NCI-H1436 (cell line): ENCODE measurements at regions not wholly inside any gene's neighbourhood (a gene's known extent, or its start where the extent isn't known, plus 50 kb on each side); places are given as distances from the start of the nearest gene placed in this dataset.

ENCODE experiments used
- DNase-seq: peaks from one replicate; lab custom pipeline; 2025; lab: John Stamatoyannopoulos, UW

DNA sequence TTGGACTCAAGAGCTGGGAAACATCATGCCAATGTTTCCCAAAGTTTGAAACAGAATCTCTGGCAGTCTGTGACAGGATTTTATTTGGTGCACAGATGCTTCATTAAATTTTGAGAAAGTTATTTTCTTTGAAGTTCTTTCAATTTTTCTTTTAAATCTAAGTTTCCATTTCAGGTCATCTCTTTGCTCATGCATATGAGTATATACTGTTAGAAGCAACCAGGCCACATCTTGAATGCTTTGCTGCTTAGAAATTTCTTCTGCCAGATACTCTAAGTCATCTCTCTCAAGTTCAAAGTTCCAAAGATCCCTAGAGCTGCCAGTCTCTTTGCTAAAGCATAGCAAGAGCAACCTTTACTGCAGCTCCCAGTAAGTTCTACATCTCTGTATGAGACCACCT is 59.1 kb upstream of the CCDC28A start:
- no peak for DNase-seq

DNA sequence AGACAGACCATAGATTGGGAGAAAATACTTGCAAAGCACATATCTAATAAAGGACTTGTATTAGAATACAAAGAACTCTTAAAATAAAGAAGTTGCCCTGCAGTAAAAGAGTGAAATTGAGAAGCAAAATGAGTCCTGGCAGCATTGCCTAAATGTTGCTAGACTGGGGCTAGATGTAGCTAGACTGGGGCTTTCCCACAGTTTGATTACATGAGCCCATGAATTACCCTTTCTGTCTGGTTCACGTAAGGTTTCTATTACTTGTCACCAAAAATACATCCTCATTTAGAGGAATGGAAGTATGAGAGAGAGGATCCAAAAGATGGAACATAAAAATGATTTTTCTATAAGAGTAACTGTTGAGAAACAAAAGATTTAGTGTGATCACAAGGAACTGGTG is 57.6 kb upstream of the CCDC28A start:
- no peak for DNase-seq

DNA sequence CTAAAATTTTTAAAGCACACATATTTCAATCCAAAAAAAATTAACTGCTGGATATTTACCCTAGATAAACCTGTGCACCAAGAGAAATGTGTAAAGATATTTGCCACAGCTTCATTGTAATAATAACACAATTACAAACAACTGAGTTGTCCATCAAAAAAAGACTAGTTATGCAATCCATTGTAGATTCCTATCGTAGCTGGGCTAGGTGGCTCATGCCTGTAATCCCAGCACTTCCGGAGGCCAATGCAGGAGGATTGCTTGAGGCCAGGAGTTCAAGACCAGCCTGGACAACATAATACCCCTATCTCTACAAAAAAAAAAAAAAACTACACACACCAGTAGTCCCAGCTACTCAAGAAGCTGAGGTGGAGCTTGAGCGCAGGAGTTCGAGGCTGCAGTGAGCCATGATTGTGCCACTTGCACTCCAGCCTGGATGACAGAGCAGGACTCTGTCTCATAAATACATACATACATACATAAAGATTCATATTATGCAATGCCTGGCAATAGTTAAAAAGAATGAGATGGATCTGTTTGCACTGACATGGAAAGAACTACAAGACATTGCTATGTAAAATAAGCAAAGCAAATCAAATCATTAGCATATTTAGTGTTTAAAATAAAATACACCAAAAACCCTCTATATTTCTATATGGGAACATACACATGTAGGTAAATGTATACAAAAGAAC is 56.5 kb upstream of the CCDC28A start:
- no peak for DNase-seq

DNA sequence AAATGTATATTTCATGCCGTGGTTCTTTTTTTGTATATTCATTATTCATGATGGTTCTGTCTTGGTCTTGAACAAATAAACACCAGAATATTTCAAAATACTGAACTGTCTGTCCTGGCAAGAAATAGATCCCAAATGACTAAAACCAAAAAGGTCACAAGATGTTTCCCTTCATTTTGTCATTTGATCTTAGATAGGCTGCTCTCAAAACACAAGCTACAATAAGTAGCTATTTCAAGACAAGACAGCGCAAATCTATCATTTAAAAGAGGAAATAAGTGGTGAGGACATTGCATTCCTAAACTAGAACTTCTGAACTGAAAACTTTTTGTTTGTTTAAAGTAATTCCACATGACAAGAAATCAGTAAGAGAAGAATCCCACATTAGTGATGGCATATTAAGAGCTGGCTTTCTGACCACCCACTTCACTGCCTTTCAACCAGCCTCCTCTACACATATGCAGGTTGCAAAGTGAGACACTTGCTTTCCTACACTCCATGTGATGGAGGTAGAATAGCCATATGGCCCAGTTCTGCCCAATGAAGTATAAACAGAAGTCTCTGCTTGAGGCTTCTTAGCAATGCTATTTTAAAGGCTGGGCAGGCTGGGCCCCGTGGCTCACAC is 54.4 kb upstream of the CCDC28A start:
- no peak for DNase-seq

DNA sequence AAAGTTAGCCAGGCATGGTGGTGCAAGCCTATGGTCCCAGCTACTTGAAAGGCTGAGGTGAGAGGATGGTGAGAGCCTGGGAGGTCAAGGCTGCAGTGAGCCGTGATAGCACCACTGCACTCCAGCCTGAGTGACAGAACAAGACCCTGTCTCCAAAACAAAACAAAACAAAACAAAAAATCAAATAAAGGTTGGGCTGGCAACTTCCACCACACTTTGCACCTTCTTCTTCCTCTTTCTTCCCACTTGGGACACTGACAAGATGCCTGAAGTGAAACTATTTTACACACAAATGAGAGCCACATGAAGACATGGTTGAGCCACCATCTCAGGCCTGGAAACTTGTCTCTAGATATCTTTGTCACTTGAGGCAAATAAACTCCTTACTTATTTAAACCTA is 53.8 kb upstream of the CCDC28A start:
- no peak for DNase-seq

DNA sequence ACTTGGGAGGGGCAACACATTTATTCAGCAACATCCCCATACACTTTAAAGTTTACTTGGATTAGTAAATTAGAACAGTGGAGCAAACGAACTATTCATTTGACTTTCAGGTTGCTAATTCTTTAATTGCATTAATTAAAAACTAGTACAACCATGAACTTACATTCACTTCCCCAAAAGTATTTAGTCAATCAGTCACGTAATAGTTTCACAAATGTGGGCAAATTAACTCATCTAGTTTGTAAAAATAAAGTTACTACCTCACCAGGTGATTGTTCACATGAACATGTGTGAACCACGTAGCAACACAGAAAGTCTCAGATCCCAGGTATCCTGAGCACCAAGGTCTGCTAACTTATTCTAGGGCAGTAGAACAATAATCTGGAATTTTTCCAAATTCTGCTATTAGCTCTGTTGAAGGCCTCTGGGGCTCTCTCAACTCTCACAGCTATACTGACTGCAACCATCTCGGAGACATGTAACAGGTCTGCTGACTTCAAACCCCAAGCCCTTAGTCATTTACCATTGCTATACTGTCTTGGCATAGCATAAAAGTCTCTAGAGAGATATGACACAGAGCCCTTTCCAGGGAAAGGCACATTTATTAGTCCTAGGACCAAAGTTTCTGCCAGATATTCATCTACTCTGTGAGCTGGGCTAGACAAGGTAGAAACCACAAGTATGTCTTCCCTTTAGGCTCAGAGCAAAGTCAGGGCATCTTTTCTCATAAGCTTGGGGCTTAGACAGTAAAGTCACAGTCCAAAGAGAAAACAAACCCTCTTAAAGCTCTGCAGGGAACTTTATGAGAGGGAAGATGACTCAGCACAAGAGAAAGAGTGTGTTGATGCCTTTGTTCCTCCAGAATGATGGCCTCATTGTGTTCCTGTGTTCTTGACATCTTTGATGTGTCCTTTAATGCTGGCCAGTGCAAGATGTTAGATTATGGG is 50.9 kb upstream of the CCDC28A start:
- no peak for DNase-seq
